ENCODE measurements at regions not wholly inside any gene's neighbourhood (a gene's known extent, or its start where the extent isn't known, plus 50 kb on each side); places are given as distances from the start of the nearest gene placed in this dataset.

- Mint-ChIP-seq H3K9me3 (peaks cover 10% of the 10 kb centered on the region), H3K27me3 (ENCODE audit: low read depth) (no peaks in the 10 kb centered on the region), H3K4me3 (no peak overlapping the region), H3K36me3 (peaks cover 2% of the 10 kb centered on the region), H3K27ac (no peak overlapping the region), H3K4me1 (peaks cover 3% of the 10 kb centered on the region)
- TF ChIP-seq CTCF (IDR thresholded peaks at IDR 0.05; ENCODE audit: unreplicated experiment), result no peak
- DNase-seq (ENCODE audit: low spot score in 2 of 2, unreplicated experiment in 2 of 2), result no peak
Measured at GRCh38 chr4:97477974-97478373, 665.3 kb downstream of the STPG2 start.

GRCh38 chr4:97479388-97479787 is 663.9 kb downstream of the STPG2 start:
- no peak overlapping the region for H3K27ac Mint-ChIP-seq
- no peak for DNase-seq (ENCODE audit: low spot score in 2 of 2, unreplicated experiment in 2 of 2)
- peaks cover 3% of the 10 kb centered on the region for H3K4me1 Mint-ChIP-seq
- no peaks in the 10 kb centered on the region for H3K36me3 Mint-ChIP-seq
- H3K9me3 Mint-ChIP-seq, result peaks cover 20% of the 10 kb centered on the region
- H3K4me3 Mint-ChIP-seq, result no peak overlapping the region
- no peaks in the 10 kb centered on the region for H3K27me3 Mint-ChIP-seq (ENCODE audit: low read depth)
- TF ChIP-seq CTCF (IDR thresholded peaks at IDR 0.05; ENCODE audit: unreplicated experiment), result no peak

GRCh38 chr4:97491856-97492255 is 651.4 kb downstream of the STPG2 start:
- Mint-ChIP-seq H3K27me3 (ENCODE audit: low read depth) (no peaks in the 10 kb centered on the region), H3K9me3 (peaks cover 9% of the 10 kb centered on the region), H3K36me3 (no peaks in the 10 kb centered on the region), H3K4me1 (peaks cover 18% of the 10 kb centered on the region), H3K27ac (no peak overlapping the region), H3K4me3 (no peak overlapping the region)
- no peak for TF ChIP-seq CTCF (IDR thresholded peaks at IDR 0.05; ENCODE audit: unreplicated experiment)
- DNase-seq (ENCODE audit: low spot score in 2 of 2, unreplicated experiment in 2 of 2), result no peak

GRCh38 chr4:97493815-97494518 is 649.3 kb downstream of the STPG2 start:
- H3K36me3 Mint-ChIP-seq, result no peaks in the 10 kb centered on the region
- peaks cover 20% of the 10 kb centered on the region for H3K4me1 Mint-ChIP-seq
- TF ChIP-seq CTCF (IDR thresholded peaks at IDR 0.05; ENCODE audit: unreplicated experiment), result no peak
- DNase-seq (ENCODE audit: low spot score in 2 of 2, unreplicated experiment in 2 of 2), result no peak
- peaks cover 3% of the 10 kb centered on the region for H3K9me3 Mint-ChIP-seq
- no peaks in the 10 kb centered on the region for H3K27me3 Mint-ChIP-seq (ENCODE audit: low read depth)
- no peak overlapping the region for H3K27ac Mint-ChIP-seq
- no peak overlapping the region for H3K4me3 Mint-ChIP-seq

GRCh38 chr4:97496298-97496873 is 646.9 kb downstream of the STPG2 start:
- Mint-ChIP-seq H3K27ac (peak overlapping the region; percentile 59), H3K4me1 (peaks cover 20% of the 10 kb centered on the region), H3K4me3 (no peak overlapping the region), H3K36me3 (no peaks in the 10 kb centered on the region), H3K9me3 (no peaks in the 10 kb centered on the region), H3K27me3 (ENCODE audit: low read depth) (no peaks in the 10 kb centered on the region)
- no peak for TF ChIP-seq CTCF (IDR thresholded peaks at IDR 0.05; ENCODE audit: unreplicated experiment)
- DNase-seq (ENCODE audit: low spot score in 2 of 2, unreplicated experiment in 2 of 2), result no peak

All from mesothelial cell of epicardium (in vitro differentiated cells).